HG03354 (cell line): ENCODE measurements at regions not wholly inside any gene's neighbourhood (a gene's known extent, or its start where the extent isn't known, plus 50 kb on each side); places are given as distances from the start of the nearest gene placed in this dataset.
"Not testable (repeated sequence)": the region's sequence is repeated elsewhere in the genome, so short reads cannot be mapped to it uniquely, and the experiment has no call there.

Source experiments
- ATAC-seq: cut with Tn5 transposase; IDR thresholded peaks from one replicate; pipeline ENCODE4 v1.9.1; 2021; ENCODE audit warnings: mild to moderate bottlenecking; ENCODE audit not compliant: unreplicated experiment, poor library complexity, severe bottlenecking

DNA sequence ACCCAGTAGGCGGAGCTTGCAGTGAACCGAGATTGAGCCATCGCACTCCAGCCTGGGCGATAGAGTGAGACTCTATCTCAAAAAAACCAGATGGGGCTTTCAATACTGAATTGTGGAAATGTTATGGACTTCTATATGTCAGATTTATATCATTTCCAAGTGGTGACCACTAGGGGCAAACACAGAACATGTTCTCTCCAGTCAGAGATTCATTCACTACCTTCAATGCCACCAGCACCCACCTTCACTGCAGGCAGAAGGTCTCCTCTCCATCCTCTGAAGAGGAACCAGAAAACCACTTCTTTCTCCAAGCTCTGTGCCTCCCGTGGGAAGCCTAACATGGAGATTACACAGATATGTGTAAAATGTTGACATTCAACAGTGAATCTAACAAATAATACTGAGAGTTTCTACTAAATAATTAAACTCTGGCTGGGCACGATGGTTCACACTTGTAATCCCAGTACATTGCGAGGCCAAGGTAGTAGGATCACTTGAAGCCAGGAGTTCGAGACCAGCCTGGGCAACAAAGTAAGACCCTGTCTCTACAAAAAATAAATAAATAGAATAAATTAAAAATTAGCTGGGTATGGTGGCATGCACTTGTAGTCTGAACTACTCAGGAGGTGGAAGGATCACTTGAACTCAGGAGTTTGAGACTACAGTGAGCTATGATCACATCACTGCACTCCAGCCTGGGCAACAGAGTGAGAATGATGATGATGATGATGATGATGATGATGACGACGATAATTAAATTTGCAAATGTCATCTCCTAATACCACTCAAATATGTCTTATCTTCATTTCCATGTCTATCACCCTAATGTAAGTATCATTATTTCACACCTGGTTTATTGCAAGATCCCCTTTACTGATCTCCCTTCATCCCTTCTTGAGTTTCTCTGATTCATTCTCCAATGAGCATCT is 151.1 kb downstream of the ZNF281 start:
- peak; percentile 68 for ATAC-seq

DNA sequence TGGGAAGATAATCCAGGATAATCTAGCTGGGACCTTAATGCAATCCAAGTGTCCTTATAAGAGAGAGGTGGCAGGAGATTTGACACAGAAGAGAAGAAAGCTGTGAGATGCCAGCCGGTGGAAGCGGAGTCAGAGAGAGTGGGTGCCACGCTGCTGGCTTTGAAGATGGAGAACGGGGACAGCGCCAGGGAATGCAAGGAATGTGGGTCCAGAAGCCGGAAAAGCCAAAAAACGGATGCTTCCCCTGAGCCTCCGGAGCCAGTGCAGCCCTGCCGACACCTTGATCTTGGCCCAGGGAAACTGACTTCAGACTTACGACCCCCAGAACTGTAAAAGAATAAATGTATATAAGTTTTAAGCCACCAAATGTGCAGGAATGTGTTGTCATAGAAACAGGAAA is 152.6 kb downstream of the ZNF281 start:
- no peak for ATAC-seq

DNA sequence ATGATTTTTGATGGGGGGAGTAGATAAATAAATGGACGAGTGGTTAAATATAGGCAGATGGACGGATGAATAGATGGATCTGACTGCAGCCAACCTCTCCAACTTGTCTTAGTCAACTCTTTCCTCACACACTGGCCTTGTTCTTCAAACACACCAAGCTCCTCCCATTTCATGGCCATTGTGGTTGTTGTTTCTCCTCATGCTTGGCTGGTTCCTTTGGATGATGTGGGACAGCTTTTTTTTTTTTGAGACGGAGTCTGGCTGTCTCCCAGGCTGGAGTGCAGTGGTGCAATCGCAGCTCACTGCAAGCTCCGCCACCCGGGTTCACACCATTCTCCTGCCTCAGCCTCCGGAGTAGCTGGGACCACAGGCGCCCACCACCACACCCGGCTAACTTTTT is 155.2 kb downstream of the ZNF281 start:
- not testable (repeated sequence) for ATAC-seq

DNA sequence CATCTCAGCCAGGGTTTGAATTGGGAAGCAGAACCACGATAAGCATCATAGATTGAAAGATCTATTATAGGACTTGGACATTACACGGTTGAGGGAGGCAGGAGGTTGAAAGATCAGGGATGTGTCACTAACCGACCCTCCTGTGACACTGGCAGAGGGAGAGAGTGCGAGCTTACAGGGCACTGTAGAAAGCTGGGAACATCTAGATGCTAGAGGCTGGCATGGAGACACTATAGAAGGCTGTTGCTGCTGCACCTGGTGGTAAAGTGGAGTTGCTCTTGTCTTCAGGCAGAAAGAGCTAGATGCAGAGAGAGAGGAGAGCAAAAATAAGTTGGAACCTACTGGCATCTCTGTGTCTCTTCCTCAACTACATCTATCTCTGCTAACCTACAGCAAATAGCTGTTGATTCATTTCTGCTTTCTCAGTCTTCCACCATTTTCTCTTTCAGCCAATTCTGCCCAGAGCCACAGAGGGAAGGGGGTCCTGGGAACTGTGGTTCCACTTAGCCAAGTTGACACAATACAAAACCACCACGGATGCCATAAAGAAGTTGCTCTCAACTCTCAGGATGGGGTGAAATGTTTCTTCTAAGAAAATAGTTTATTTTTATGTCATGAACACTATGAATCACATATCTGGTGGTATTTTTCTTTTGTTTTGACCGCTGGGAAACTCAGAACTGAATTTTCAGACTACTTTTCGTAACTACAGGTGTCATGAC is 155.9 kb downstream of the ZNF281 start:
- ATAC-seq: no peak

DNA sequence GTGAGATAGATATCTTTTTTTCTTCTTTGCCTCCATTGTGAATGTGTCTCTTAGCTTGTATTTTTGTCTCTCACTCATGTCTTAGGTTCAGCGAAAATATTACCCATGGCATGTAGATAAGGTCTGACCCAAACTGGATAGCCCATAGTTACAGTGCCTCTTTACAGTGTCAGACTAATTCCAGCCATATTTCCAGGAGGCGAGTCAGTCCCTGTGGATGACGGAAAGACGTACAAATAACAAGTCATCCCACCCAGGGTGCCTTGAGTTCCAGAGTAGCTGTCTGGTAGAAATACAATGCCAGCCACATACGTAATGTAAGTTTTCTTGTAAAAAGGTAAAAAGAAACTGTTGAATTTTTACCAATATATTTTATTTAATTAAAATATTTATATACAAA is 157.3 kb downstream of the ZNF281 start:
- ATAC-seq: no peak

DNA sequence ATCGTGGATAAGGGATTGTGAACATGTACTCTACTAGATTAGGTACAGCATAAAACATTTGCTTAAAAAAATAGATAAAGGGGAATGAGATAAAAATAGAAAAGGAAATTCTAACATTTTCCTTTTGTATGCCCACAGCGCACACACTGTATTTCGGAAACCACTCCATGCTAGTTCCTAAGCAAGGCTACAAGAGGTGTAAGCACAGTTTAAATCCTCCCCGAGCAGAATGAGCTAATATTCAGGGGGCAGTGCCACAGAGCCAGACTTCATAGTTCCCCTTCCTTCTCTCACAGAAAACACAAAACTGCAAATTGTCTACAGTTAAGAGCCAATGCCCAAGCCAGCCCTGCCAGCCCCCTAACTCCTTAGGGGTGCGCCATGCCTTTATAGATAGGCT is 159.4 kb downstream of the ZNF281 start:
- ATAC-seq: no peak

DNA sequence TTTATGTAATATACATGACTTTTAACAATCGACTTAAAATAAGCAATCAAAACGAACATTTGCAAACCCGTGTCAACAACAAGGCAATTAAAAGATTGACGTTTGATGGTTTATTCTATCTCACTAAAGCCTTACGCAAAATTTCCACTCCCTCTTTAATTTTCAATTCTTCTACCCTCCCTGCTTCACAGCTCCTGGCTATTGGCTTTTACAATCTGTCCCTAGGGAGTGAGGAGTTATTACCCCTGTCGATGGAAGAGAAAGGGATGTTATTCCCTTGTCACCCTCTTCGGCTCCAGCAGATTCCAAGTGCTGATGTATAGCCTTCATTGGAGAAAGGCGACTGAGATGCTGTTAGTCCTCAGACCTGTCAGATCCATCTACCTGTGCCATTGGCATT is 161.3 kb downstream of the ZNF281 start:
- no peak for ATAC-seq

DNA sequence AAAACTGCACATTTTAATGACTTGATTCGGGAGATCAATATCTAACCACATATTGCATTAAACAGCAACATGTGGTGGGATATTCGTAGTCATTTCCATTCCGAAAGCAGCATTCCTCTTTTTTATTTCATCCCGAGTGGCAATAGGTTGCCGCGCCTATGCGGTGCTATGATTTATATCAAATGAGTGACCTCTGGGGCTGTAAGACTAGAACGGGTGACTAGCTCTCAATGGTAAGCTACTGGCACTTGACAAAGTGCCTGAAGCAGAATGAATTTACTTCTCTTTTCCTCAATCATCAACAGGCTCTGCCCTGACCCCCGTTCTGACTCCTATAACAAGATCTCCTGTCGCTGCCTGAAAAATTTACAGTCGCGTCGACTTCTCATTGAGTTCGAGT is 162.3 kb downstream of the ZNF281 start:
- ATAC-seq: no peak

DNA sequence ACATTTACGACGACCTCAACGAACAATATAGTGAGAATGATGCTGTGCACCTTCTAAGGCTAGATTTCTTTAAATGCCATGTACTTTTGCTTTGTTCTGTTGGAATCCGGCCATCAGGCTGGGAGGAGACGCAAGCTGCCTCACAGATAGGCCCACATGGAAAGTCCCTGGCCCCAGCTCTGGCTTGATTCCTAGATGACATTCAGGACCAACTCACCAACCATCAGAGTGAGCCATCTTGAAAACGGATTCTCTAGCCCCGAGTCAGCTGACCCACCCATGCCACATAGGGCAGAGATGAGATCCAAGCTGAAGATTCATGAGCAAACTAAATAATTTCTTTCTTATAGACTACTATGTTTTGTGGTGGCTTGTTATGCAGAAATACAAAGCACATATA is 164.4 kb downstream of the ZNF281 start:
- no peak for ATAC-seq

DNA sequence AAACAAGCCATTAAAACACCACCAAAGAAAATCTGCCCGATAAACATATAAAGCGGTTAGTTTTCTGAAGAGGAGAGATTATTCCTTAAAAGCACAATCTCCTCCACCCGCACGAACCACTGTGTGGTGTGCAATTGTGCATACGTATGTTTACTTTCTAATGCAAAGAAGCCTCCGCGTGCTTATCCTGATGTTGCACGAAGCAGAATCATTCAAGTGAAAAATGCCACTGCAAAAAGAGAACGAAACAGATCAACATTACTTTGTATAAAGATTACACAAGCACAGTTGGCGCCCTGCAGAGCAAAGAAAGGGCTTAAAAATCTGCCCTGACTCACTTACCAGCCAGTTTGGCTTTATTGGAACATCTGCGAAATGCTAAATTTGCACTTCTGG is 166.8 kb downstream of the ZNF281 start:
- ATAC-seq: no peak

DNA sequence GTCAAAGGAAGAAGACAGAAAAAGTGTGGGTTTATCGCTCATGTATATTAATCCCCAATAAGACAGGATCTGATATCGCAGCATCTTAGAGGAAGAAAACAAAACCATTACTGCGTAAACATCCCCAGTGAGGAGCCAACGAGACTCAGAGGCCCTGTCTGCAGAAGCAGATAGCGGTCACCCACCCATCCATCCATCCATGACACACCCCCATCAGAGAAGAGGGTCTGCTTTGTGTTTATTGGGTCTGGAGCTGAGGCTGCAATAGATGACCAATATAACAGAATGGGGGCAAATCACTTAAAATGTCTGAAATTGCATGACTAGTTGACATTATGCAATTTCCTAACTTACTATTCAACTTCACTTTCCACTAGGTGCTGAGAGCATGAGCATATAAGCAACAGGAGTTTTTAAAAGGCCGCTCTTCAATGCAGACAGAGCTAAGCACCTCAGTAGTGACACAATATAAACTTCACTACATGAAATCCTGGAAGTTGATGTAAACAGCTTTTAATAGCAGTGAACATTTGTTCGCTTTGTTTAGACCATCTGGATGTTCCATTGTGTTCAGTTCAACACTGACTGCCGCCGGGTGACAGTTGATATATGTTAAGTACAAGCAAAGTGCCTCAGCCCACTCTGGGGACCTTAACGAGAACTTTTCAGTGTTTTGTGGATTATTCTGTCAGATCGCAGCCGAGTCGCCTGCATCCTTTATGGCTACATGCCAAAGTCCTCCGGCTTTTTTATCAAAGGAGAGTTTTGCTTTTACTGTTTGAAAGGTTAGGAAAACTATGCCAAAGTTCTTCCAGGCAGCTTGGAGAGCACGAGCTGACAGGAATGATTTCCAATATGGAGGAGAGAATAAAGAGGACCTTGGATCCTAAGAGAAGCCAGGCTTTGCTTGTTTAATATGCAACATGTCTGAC is 167.5 kb downstream of the ZNF281 start:
- no peak for ATAC-seq

DNA sequence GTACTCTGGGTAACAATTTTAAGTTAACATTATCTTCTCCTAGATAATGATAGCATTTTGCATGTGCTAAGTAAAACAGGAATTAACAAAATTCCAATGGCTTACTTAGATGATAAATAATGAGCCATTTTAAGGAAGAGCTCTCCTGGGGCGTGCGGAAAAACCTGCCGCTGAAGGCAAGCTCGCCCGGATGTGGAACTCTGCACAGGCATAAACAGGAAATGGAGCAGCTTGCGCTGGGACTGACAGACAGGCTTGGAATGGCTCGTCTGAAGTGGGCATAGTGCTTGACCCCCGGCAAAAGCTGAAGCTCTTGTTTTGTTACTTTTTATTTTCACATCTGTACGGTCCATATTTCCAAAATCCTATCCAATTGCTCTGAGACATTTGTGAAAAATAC is 169.2 kb downstream of the ZNF281 start:
- no peak for ATAC-seq

DNA sequence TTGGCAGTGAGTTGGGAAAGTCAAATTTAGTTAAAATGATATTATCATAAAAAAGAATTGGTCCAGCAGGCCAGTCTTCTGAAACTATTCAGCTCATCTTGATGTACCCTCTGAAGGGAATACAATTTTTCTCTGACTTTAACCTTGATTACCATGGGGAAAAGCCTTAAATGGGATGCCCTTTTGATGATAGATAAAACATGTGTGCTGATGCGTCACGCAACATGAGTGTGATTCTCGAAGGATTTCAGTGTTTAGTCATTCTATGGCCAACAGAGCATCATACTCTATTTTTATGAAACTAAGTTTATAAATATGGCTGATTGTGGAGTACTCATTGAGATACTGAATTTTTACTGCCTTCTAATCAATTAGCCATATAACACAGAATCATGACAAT is 171.5 kb downstream of the ZNF281 start:
- ATAC-seq: no peak

DNA sequence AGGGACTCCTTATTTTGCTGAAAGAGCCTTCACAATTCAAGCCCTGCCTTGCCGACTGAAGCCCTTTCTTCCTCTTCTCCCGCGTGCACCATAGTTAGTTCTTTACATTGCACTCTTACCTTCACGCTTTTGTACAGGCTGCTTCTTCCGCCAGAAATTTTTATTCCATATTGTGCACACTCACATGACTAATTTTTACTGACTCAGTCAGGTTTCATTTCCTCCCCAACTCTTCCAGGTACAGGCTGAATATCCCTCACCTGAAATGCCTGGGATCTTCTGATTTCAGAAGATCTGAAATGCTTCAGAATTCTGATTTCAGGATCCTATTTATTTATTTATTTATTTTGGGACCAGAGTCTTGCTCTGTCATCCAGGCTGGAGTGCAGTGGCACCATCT is 172.8 kb downstream of the ZNF281 start:
- ATAC-seq: no peak

DNA sequence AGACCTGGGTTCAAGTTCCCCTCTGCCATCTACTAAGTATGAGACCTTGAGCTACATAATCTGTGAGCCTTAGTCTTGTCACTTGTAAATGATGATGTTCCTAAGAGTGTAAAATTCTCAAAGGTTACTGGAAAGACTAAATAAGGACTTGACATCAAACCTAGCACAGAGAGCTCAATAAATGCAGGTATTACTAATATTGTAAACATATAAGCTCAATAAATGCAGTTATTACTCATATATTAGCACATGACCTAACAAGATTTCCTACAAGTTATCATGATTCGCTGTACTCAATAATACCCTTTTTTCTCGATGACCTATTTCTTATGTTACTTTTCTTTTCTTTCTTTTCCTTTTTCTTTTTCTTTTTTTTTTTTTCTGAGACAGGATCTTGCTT is 174.9 kb downstream of the ZNF281 start:
- no peak for ATAC-seq

DNA sequence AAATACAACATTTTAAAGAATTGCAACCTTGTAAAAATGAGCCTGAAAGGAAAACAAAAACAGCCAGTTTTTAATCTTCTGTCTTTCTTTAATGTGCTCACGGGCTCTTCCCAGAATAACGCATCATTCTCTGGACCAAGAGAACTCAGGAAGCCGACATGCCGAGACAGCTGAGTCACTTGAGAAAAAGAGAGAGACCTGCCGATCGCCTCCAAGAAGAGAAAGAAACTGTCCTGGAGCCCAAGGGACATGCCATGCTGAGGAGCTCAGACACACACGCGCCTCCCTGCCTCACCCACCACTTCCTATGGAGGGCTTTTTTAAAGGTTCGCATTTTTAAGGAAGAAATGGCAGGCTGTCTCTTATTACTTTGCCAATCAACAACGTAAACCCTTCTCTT is 176.4 kb downstream of the ZNF281 start:
- no peak for ATAC-seq

DNA sequence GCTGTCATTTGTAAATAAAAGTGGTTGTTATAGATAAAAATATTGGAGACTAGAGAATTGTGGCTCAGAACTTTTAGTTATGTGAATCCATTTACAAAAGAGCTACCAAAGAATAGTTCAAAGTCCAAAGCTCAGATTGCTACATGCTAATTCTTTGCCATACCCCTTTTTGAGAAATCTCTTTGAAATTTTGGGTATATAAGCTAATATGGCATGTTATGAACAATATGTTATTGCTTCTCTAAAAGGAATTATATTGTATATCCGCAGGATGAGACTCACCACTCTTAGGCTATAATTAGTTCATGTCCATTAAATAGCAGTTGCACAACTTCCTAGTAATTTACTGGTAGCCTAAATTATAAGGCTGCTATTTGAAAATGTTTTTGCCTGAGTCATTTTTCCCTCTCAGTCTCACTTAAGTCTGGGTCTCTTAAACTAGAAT is 178.0 kb downstream of the ZNF281 start:
- no peak for ATAC-seq

DNA sequence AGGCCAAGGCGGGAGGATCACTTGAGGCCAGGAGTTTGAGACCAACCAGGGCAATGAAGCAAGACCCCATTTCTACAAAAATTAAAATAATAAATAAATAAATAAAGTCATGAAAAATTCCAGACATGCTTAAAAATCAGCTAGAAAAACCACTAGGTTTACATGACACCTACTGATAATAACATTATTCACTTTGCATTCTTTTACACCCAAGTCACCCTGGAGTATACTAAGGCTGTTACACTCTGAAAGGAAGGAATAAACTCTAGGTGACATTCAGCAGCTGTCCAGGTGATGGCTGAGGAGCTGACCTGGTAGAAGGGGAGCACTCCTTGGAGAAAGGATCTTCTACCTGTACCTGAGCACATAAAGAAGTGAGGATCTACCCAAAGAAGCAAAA is 179.2 kb downstream of the ZNF281 start:
- no peak for ATAC-seq

DNA sequence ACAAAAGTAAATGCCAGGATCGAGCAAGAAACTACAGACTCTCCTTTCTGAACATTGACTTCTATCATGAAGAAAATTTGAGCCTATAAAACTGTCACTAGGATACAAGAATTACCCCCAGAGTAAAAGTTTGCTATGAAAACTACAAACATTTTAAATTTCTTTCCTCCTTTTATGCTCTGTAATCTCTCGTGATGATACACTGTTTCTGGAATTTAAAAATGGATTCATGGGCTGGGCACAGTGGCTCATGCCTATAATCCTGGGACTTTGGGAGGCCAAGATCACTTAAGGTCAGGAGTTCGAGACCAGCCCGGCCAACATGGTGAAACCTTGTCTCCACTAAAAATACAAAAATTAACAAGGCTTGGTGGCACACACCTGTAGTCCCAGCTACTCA is 181.3 kb downstream of the ZNF281 start:
- ATAC-seq: no peak

DNA sequence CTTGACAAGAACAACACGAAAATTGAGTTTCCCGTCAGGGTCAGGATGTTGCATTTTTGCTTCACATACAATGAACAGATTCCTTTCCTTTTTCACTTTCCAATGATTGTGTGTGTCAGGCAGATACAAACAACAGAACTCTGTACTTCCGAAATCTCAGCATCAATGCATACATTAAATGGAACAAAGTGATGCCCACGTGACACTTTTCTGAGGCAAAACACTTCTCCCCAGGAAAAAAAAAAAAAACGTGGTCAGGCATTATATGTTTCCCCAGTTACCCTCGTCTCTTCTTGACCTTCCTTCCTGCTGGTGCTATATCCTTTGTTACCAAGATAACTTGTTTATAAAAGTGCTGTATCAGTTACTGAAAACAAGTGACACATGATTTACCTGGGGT is 181.8 kb downstream of the ZNF281 start:
- no peak for ATAC-seq
